ENCODE measurements at regions not wholly inside any gene's neighbourhood (a gene's known extent, or its start where the extent isn't known, plus 50 kb on each side); places are given as distances from the start of the nearest gene placed in this dataset.

- no peak overlapping the region for H3K4me3 ChIP-seq (ENCODE audit: low read length)
- no peak for DNase-seq (ENCODE audit: low read depth)
- TF ChIP-seq CTCF (conservative IDR thresholded peaks at IDR 0.05; ENCODE audit: low read depth, low read length) = no peak
These were observed 236.1 kb downstream of the CETN3 start for GRCh38 chr5:90173299-90174030.

- DNase-seq (ENCODE audit: low read depth) = no peak
- no peak for TF ChIP-seq CTCF (conservative IDR thresholded peaks at IDR 0.05; ENCODE audit: low read depth, low read length)
- no peak overlapping the region for H3K4me3 ChIP-seq (ENCODE audit: low read length)
These were observed 238.1 kb downstream of the CETN3 start for GRCh38 chr5:90171466-90171865.

- no peak for DNase-seq (ENCODE audit: low read depth)
- H3K4me3 ChIP-seq (ENCODE audit: low read length) = no peak overlapping the region
- no peak for TF ChIP-seq CTCF (conservative IDR thresholded peaks at IDR 0.05; ENCODE audit: low read depth, low read length)
These were observed 239.3 kb downstream of the CETN3 start for GRCh38 chr5:90170261-90170660.

GRCh38 chr5:90169078-90169477 is 240.5 kb downstream of the CETN3 start:
- no peak for DNase-seq (ENCODE audit: low read depth)
- TF ChIP-seq CTCF (conservative IDR thresholded peaks at IDR 0.05; ENCODE audit: low read depth, low read length) = no peak
- no peak overlapping the region for H3K4me3 ChIP-seq (ENCODE audit: low read length)

- H3K4me3 ChIP-seq (ENCODE audit: low read length) = no peak overlapping the region
- TF ChIP-seq CTCF (conservative IDR thresholded peaks at IDR 0.05; ENCODE audit: low read depth, low read length) = no peak
- no peak for DNase-seq (ENCODE audit: low read depth)
These were observed 241.2 kb downstream of the CETN3 start for GRCh38 chr5:90168399-90168798.

GRCh38 chr5:90166816-90167215 is 242.7 kb downstream of the CETN3 start:
- no peak for TF ChIP-seq CTCF (conservative IDR thresholded peaks at IDR 0.05; ENCODE audit: low read depth, low read length)
- no peak overlapping the region for H3K4me3 ChIP-seq (ENCODE audit: low read length)
- no peak for DNase-seq (ENCODE audit: low read depth)

GRCh38 chr5:90162324-90162723 is 247.2 kb downstream of the CETN3 start:
- no peak overlapping the region for H3K4me3 ChIP-seq (ENCODE audit: low read length)
- no peak for TF ChIP-seq CTCF (conservative IDR thresholded peaks at IDR 0.05; ENCODE audit: low read depth, low read length)
- no peak for DNase-seq (ENCODE audit: low read depth)

Data from retinal pigment epithelial cell (primary cell).